Kidney capillary endothelial cell (primary cell): ENCODE measurements at regions not wholly inside any gene's neighbourhood (a gene's known extent, or its start where the extent isn't known, plus 50 kb on each side); places are given as distances from the start of the nearest gene placed in this dataset.

Experiments
- DNase-seq: peaks from one replicate; pipeline ENCODE4 v3.0.0-alpha.2; 2018; ENCODE audit warnings: low spot score

DNA sequence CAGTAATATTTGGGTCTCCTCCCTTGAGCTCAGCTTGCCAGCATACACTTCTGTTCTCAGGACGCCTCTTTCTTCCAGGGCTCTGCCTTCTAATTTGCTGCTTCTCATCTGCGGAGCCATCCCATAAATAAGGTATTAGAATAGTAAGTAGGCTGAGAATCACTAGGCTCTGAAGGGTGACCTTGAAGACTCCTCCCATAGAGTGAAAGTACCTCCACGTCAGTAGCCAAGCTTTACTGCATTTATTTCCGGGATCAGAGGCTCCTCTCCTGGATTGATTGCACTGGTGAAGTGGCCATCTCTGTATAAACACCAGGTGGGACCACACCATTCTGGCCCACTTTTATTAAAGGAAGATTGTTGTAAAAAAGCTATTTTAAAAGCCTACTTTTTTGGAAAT is 315.5 kb downstream of the FAT3 start:
- DNase-seq, result no peak

DNA sequence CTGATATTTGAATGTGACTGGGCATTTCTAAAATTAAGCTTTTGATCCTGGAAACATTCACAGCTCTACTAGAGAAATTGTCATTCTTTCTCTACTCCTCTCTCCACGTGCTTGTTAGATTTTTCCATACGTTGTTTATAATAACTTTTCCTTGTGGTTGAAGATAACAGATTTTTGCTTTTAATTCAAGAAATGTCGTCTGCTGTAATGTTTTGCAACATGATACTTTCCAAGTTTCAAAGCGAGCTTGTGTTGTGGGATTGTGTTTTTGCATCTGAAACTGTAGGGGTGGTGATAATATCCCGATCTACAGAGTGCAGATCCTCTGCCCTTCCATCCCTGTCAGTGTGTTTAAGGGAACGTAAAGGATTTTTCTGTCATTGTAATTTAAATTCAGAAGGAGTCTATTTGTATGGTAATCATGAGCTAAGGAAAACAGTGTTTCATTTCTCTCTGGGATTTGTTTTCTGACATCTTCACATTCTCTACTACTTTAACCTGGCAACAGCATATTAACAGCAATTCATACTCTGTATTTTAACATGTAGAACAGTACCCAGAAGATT is 321.4 kb downstream of the FAT3 start:
- no peak for DNase-seq

DNA sequence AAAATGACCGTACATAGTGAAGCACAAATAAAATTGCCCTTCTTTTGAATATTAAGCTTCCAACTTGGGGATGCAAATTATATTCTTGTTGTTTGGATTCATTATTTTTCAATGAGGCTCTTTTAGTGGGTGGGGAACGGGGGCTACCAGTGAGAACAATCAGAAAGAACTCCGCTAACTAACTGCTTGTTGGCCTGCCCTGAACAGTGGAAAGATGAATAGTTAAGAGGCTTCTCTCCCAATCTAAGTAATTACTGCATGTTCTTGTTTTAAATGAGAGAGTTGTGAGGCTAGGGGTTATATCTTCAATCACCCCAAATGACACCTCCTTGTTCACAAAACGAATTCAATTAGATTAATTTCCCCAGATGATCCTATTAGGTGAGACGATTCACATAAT is 322.0 kb downstream of the FAT3 start:
- no peak for DNase-seq

DNA sequence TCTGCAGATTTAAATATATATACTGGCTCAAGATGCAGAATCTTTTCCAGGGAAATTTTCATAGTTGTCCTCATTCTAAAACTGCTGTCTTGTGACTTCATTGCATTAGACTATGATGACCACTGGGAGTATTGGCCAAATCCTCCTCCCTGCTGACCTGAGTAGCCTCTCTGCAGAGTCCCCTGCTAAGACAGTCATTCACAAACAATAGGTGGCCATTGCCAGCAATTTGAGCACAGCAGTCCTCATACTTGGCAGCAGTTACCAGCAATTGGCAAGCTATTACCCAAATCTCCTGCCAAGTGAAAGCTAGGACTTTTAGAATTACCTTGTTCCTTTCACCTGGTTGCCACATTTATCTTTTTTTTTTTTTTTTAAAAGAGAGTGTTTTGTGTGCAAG is 325.8 kb downstream of the FAT3 start:
- DNase-seq, result no peak

DNA sequence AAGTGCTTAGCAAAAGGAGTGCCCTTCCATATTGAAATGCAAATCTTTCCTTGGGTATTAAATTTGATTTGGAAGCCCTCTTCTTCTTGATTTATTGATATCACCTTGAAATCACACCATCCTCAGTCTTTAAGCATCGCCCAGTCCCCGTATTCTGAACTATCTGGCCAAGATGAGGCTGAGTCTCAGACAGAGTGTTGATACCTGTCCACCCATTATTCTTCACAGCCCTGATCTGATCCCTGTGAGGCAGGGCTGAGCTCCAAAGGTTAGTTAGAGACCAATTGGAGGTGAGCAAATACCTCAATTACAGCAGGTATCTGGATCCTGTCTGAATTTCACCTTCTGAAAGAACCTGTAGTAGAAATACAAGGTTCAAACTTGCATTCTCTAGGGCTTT is 326.3 kb downstream of the FAT3 start:
- DNase-seq, result no peak

DNA sequence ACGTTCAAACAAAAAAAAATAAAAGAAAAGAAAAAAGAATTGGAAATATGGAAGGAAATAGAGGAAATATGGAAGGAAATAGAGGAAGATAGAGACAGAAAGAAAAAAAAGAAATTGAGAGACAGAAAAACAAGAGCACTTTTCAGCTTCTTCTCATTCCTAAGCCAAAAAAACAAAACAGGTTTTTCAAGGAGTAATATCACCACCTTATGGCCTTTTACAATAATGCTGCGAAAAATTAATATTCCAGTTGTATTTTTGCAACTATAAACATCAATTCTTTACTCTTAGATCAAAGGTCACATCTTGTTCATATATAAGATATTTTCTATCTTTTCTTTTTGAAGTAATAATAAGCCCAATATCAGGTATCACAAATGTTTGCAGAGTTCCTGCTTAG is 328.3 kb downstream of the FAT3 start:
- DNase-seq, result peak; percentile 15

DNA sequence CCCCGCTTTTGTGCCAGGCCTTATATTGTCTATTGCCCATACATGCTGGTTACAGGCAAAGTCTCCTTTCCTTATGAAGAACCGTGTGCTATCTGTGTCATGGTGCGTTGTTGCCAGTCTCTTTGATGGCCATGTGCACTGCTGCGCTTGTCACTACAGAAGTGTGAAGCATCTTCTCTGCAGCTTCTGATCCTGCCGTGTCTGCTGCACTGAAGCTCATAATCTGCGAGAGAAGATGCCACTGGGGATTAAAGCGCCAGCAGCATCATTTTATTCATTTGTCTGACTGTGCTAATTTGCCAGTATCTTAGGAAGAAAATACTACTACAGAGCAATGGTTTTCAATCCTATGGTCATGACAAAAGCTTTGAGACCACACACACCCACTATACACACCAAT is 330.1 kb downstream of the FAT3 start:
- DNase-seq, result no peak

DNA sequence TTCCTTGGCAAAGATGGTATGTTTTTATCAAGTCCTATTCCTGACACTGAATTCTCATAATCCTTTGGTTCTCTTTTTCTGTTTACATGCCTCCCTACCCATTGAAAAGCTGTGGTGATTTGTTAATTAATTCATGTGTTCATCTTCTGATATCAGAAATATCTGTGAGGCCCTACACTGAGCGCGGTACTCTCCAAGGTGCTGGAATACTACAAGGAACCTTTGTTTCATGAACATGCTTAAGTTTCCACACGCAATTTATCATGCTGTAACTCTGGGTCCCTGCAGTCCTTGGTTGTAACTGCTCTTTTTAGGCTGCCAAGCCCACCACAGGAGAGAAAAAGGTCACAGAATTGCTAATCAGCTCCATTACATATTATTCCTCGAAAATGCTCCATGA is 331.8 kb downstream of the FAT3 start:
- DNase-seq, result peak; percentile 8

DNA sequence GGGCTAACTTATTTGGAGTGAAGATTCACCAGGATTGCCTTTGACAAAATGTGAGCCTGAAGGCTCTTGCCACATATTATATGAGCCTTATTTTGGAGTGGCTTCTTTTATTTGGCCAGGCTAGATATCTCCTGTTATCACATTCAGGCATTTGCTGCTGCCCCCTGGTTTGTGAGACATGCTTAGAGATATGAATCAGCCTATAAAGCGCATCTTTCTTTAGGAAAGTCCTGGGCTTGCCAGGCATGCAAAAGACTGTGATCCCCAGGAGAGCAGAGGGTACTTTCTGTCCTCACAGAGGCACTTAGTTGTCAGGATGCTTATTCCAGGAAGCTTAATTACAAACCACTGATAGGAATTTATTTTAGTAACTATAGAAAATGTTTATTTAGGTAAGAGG is 333.3 kb downstream of the FAT3 start:
- DNase-seq, result no peak

DNA sequence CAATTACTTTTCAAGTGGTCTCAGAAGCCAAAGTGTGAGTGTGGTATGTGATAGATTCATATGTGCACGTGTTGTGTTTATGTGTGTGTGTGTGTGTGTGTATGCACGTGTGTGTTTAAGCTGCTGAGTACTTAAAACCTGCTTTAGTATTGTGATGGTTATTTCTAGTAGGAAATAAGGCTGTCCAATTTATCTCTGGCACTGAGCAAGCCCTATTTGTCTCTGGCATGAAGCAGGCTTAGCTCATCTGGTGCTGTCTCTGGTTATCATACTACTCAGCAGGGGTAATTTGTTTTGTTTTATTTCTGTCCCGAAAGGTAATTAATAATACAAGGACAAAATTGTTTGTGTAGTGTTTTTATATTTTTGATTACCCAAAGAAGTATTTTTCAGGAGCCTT is 333.7 kb downstream of the FAT3 start:
- DNase-seq, result no peak

DNA sequence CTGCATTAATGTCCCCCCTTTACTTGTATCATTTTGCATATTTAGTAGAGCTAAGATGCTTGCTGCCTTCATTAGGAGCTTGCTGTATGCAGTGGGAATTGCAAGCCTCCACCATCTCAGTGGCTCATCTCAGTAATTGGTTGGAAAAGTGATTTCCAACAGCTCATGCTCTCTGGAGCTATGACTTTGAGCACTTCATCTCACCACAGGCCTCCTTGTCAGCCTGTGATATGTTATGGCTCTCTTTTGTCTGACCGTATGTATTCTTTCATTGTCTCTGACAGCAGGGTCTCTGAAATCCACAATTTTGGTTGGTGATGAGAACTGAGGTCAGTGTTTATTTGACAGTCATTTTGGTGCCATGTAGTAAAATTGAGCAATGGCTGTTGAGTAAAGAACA is 345.1 kb downstream of the FAT3 start:
- DNase-seq, result no peak

DNA sequence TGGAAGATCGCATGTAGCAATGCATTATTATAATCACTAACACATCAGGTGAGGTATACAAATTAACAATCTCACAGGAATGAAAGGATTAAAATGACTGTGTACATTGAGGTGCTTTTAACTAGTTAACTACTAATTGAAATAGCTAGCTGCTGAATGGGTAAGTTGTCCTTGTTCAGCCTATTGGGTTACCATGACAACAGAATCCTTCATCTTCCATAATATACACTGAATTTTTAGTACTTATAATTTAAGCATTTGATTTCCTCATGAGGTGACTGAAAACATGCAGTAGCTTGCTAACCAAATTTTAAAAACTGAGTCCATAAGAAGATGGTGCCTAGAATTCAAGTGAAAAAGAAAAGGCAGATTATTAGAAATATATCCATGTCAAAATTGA is 347.9 kb downstream of the FAT3 start:
- no peak for DNase-seq

DNA sequence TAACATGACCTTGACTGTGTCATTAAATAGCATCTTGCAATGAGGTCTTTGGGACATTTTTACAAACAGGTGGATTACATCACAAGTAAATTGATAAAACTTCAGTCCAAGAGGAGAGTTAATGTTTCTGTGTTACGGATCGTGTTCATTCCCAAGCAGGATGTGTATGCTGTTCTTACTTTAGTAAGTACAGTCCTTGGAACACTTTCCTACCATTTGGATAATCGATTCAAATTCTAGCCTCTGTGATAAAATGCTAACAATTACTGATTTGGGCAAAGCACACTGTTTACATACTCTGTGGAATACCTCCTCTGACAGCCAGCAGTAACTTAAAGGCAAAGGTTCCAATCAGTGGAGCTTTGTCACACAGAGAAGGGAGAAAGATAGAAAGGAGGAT is 351.7 kb downstream of the FAT3 start:
- no peak for DNase-seq

DNA sequence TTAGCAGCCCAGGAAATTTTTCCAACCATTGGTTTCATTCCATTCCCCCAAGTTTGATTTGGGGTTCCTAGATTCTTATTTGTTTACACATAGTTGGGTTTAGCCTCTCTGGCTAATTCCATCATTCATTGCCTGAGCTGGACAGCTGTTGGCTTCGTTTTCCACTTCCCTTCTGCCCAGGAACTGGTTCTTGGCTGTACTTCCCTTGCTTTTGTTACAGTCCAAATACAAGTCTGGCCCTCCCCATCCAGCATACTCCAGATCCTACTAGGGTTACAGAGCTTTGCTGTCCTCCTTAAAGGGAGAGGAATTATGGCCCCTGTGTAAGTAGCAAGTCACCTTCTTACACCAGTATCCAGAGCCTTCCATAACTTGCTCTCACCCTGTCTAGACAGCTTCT is 356.3 kb downstream of the FAT3 start:
- no peak for DNase-seq

DNA sequence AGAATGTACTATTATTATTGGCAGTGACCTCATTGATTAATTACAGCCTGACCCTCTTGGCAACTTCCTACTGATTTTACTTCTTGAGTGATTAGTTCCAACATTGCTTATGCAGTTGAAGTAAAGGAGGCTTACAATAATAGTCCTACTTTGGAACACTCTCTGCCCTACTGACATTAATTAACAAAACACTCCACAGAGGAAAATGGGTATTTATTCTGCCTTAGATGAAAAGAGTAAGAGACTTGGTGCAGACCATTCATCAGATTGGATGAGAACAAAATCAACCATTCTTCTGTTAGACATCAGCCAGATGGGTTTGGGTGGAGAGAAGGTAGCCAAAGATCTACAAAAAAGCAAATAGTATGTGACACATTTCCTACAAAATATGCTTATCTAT is 363.8 kb downstream of the FAT3 start:
- no peak for DNase-seq

DNA sequence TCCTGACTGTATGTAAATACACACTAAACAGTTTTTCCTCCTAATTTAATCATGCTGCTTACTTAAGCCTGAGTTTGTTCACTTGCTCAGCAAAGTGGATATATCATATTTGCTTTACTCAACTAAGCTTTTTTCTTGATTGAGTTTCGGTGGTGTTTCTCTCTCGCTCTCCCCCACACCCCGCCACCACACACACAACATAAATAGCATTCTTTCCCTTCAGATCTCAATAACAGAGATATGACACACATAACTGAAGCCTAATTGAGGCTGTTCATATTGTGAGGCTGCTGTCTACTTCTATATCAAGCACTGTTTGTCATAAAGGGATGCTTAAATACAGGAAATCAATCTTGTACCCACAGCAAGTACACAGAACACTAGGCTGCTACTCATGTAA is 364.9 kb downstream of the FAT3 start:
- DNase-seq, result no peak

DNA sequence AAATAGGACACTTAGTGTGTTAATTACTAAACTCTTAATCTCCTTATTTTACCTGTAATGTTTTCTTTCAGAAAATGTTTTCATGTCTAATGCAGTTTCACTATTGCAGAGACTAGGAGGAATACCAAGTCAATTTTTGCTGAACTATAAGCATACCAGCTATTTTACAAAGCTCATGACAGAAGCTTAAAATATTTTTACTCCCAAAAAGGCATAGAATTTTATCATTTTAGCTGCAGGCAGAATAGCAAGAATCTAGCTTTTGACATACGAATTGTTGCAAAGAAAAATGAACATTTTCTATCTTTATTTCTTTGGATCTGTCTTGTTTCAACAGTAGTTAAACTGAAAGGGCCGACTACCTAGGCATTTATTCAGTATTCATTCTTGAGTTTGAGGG is 366.9 kb downstream of the FAT3 start:
- no peak for DNase-seq

DNA sequence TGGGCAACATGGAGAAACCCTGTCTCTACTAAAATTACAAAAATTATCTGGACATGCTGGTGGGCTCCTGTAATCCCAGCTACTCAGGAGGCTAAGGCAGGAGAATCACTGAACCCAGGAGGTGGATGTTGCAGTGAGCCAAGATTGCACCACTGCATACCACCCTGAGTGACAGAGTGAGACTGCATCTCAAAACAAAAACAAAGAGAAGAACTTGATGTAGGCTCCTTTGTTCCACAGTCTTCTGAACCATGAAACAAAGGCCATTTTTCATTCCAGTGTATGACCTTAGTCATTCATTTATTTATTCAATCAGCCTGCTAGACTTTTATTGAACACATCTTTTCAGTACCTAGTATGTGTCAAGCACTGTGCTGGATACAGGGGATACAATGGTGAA is 369.6 kb downstream of the FAT3 start:
- no peak for DNase-seq

DNA sequence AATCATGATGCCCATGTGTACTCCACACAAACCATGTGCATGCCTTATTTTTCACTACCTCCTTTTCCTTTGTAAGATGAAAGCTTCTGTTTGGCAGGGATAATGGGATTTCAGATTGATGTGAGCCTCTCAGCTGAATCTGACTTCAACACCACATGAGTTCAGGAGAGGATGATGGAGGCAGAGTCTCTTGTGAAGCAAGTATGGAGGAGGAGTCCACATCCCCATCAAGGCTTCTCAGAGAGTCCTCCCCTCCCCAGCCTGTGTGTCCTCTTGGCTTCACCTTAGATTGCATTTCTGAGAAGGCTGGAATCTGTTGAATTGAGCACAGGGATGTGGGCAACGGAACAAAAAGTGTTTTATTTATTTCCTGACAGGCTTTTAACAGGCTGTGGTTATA is 370.4 kb downstream of the FAT3 start:
- DNase-seq, result no peak

DNA sequence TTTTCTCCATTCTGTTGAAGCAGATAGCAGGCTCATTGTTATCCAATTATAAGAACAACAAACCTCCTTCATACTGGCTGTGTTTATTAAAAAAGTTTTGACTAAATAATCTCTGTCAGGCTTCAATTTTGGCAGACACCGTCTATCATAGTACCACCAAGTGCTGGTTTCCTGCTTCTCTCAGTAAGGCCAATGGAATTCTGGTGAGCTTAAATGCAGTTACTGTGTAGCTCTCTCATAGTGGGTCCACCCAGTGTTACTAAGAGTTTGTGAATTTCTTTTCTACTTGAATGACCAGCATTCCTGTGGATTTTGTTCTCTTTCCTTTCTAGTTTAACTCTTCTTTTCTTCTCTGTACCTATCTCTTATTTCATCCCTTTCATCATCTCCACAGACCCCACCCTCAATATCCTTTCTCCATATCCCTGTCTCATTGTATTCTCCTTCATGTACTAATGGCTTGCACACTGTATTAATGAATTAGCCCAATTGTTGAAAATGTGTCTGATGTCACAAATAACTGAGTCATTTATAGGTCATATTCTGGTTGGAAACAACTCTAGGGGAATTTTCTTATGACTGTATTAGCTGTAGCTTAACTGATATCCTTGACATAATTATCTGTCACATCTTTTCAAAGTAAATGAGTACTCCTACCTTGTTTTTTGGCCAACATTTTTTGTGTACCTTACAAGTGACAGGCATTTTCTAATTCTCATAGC is 372.1 kb downstream of the FAT3 start:
- no peak for DNase-seq

DNA sequence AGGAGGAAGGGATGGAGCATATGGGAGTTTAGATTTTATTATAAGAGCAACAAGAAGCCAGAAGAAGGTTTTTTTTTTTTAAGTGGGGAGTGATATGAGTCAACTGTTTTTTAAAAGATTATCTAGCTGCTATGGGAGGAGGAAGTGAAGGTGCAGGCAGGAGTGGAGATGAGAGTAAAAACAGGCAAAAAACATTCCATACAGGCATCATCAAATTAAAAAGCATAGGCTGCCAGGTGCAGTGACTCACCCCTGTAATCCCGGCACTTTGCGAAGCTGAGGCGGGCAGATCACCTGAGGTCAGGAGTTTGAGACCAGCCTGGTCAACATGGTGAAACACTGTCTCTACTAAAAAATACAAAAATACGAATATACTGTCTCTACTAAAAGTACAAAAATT is 368.4 kb upstream of the MTNR1B start:
- no peak for DNase-seq

DNA sequence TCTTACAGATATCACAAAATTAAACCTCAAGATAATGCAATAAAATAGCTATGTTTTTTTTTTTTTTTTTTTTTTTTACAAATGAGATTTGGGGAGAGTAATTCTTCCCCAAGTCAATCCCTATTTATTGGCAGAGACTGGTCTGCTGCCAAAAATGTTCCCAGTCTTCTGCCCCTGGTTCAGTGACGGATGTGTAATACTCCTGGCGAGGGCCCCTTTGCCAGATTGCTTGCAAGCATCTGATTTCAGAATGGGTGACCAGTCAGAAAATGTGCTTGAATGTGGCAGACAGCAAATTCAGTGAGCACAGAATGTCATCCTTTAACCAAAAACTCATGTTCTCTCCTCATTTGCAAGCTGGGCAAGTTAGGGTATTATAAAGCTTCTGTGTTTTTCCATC is 363.8 kb upstream of the MTNR1B start:
- no peak for DNase-seq

DNA sequence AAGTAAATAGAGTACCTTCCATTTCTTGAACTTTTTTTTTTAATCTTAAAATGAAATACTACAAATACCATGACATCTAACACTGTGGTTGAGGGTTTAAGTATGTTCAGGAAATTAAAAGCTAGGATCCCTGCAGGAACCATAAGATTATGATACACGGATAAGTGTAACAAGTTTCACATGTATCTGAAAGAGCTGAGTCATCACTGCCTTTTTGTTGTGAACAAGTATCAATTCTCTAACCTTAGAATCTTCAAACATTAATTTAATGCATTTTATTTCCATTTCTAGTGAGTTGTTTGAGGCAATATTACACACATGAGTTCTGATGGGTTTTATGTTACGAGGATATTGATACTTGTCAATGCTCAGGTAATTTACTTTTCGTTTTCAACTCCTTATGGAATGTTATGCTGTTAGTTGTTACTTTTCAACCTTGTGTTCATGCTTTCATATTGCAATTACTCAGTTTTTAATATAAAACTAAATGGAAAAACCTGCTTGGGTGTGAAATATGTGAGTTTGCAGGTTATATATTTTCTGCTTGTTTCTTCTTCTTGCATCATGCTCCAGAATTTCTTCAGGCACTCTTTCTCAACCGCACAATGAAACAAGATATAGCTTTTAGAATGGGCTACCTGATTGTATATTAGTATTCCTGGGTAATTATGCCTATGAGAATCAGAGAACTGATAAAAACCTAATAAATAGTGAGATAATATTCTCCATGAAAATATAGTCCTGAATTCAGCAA is 361.3 kb upstream of the MTNR1B start:
- no peak for DNase-seq

DNA sequence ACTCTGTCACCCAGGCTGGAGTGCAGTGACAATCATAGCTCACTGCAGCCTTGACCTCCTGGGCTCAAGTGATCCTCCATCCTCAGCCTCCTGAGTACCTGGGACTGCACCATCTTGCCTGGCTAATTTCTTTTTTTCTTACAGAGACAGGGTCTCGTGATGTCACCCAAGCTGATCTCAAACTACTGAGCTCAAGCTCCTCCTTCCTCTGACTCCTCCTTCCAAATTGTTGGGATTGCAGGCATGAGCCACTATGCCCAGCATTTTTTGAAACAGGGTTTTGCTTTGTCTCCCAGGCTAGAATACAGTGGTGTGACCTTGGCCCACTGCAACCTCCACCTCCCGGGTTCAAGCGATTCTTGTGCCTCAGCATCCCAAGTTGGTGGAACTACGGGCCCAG is 358.3 kb upstream of the MTNR1B start:
- no peak for DNase-seq
